Transverse colon (tissue), 4 donors: ENCODE measurements at regions not wholly inside any gene's neighbourhood (a gene's known extent, or its start where the extent isn't known, plus 50 kb on each side); places are given as distances from the start of the nearest gene placed in this dataset.

Source experiments
- DNase-seq: peaks from one replicate; pipeline ENCODE4 v3.0.0-alpha.2; 2019
- H3K27ac ChIP-seq, 4 donors: fragments of 200-600 bp; sonication (generic); 2 replicates each; pipeline ENCODE4 v1.5.1; 2016 to 2018; ENCODE audit warnings: inconsistent platforms in 4 of 4
- H3K27me3 ChIP-seq: fragments of 200-600 bp; sonication (generic); 2 replicates; pipeline ENCODE4 v1.5.1; 2017; ENCODE audit warnings: inconsistent platforms
- H3K36me3 ChIP-seq, 4 donors: fragments of 200-600 bp; sonication (generic); 2 replicates each; pipeline ENCODE4 v1.5.1; 2017 to 2019; ENCODE audit warnings: inconsistent platforms in 4 of 4
- H3K4me1 ChIP-seq, 4 donors: fragments of 200-600 bp; sonication (generic); 2 replicates each; pipeline ENCODE4 v1.5.1; 2017 to 2020; ENCODE audit warnings: inconsistent platforms in 4 of 4
- H3K4me3 ChIP-seq, 4 donors: fragments of 200-600 bp; sonication (generic); 1 replicate in 1 of 4; 2 replicates in 3 of 4; pipeline versions ENCODE4 v1.5.1 to v1.6.1; 2017 to 2019; ENCODE audit warnings: inconsistent platforms in 4 of 4
- H3K9me3 ChIP-seq, 2 donors: fragments of 200-600 bp; sonication (generic); 2 replicates each; pipeline ENCODE4 v1.5.1; 2017 to 2019; ENCODE audit warnings: inconsistent platforms in 2 of 2
- CTCF ChIP-seq, 5 experiments: fragments of 200-600 bp in 3 of 5; fragments of 450-650 bp in 2 of 5; sonication (generic) in 3 of 5; IDR thresholded peaks; 1 replicate in 2 of 5; 2 replicates in 3 of 5; pipeline ENCODE4 v1.5.1; 2016 to 2017; ENCODE audit warnings: antibody characterized with exemption in 5 of 5, inconsistent platforms in 3 of 5, mild to moderate bottlenecking in 2 of 5, moderate library complexity in 1 of 5
- EP300 ChIP-seq: sonication (generic); formaldehyde crosslinking; IDR thresholded peaks from one replicate; pipeline ENCODE4 v1.6.1; 2017; ENCODE audit warnings: antibody characterized with exemption, low read depth
- POLR2A ChIP-seq: fragments of 450-650 bp; IDR thresholded peaks from one replicate; pipeline ENCODE4 v1.6.1; 2016; ENCODE audit warnings: antibody characterized with exemption, mild to moderate bottlenecking, moderate library complexity
- POLR2AphosphoS5 ChIP-seq, 3 donors: sonication (generic); formaldehyde crosslinking; IDR thresholded peaks; one replicate each; pipeline ENCODE4 v1.6.1; 2016; ENCODE audit warnings: antibody characterized with exemption in 3 of 3
- WGBS, 2 donors: methylation state at CpG; one replicate each; pipeline ENCODE4 v1.1.5; 2018; ENCODE audit warnings: low coverage in 1 of 2; 5-methylcytosine and 5-hydroxymethylcytosine counted together
- in situ Hi-C, 4 donors: fragments of 200-750 bp; cut with MboI; loops; one replicate each; pipeline versions ENCODE4 v1.15.0 to v1.15.1; 2017; ENCODE audit warnings: low sequenced_read_pairs in 3 of 4, low pct_ligation_motif_present in 1 of 4, low pct_unique_long_range_greater_than_20kb in 1 of 4
- intact Hi-C: fragments of 100-400 bp; cut with DNase I; formaldehyde crosslinking; loops from one replicate; pipeline ENCODE4 v1.15.1; 2023; ENCODE audit warnings: low total_unique reads

- DNase-seq, result no peak
- H3K27ac ChIP-seq, result no peak overlapping the region
- H3K9me3 ChIP-seq, result no peaks in the 10 kb centered on the region
- in situ Hi-C loops (no loop called here), intact Hi-C loops (no loop called here)
- H3K4me3 ChIP-seq, result no peak overlapping the region
- H3K27me3 ChIP-seq, result no peaks in the 10 kb centered on the region
- H3K4me1 ChIP-seq, result no peaks in the 10 kb centered on the region
- H3K36me3 ChIP-seq, result no peaks in the 10 kb centered on the region
- no peak for TF ChIP-seq POLR2AphosphoS5 (IDR thresholded peaks at IDR 0.05)
- no peak for TF ChIP-seq CTCF (IDR thresholded peaks at IDR 0.05)
- TF ChIP-seq POLR2A, result no peak
- no peak for TF ChIP-seq EP300
Observed at GRCh38 chr10:111446966-111447365, 370.1 kb downstream of the ADRA2A start.

- no peak for DNase-seq
- Histone ChIP-seq H3K4me3 (no peak overlapping the region), H3K36me3 (no peaks in the 10 kb centered on the region), H3K4me1 (no peaks in the 10 kb centered on the region), H3K9me3 (no peaks in the 10 kb centered on the region), H3K27ac (no peak overlapping the region), H3K27me3 (no peaks in the 10 kb centered on the region)
- in situ Hi-C loops, result no loop called here
- intact Hi-C loops, result no loop called here
- TF ChIP-seq EP300 (no peak), POLR2AphosphoS5 (IDR thresholded peaks at IDR 0.05) (no peak), POLR2A (no peak), CTCF (IDR thresholded peaks at IDR 0.05) (no peak)
- 54 to 75% methylated on average over 1 to 3 of the region's 3 CpGs for WGBS, 2 donors
Observed at GRCh38 chr10:111452153-111452552, 375.3 kb downstream of the ADRA2A start.

- TF ChIP-seq EP300 (no peak), POLR2A (no peak), CTCF (IDR thresholded peaks at IDR 0.05) (no peak), POLR2AphosphoS5 (IDR thresholded peaks at IDR 0.05) (no peak)
- DNase-seq, result no peak
- H3K27ac ChIP-seq, result no peak overlapping the region
- 45 to 81% methylated on average over 2 of the region's 2 CpGs for WGBS, 2 donors
- H3K4me3 ChIP-seq, result no peak overlapping the region
- in situ Hi-C loops, result no loop called here
- H3K4me1 ChIP-seq, result no peaks in the 10 kb centered on the region
- no peaks in the 10 kb centered on the region for H3K36me3 ChIP-seq
- no peaks in the 10 kb centered on the region for H3K27me3 ChIP-seq
- H3K9me3 ChIP-seq, result no peaks in the 10 kb centered on the region
- intact Hi-C loops, result no loop called here
Observed at GRCh38 chr10:111455776-111456426, 379.1 kb downstream of the ADRA2A start.

- no peaks in the 10 kb centered on the region for H3K27me3 ChIP-seq
- in situ Hi-C loops (no loop called here), intact Hi-C loops (no loop called here)
- TF ChIP-seq POLR2AphosphoS5 (IDR thresholded peaks at IDR 0.05), result no peak
- TF ChIP-seq CTCF (IDR thresholded peaks at IDR 0.05), result no peak
- TF ChIP-seq POLR2A, result no peak
- TF ChIP-seq EP300, result no peak
- H3K27ac ChIP-seq, result no peak overlapping the region
- H3K4me1 ChIP-seq, result no peaks in the 10 kb centered on the region
- no peaks in the 10 kb centered on the region for H3K9me3 ChIP-seq
- no peak for DNase-seq
- H3K36me3 ChIP-seq, result no peaks in the 10 kb centered on the region
- WGBS, 2 donors, result 33 to 47% methylated on average over 1 of the region's 1 CpG
- no peak overlapping the region for H3K4me3 ChIP-seq
Observed at GRCh38 chr10:111458256-111458655, 381.4 kb downstream of the ADRA2A start.
